ENCODE measurements at regions not wholly inside any gene's neighbourhood (a gene's known extent, or its start where the extent isn't known, plus 50 kb on each side); places are given as distances from the start of the nearest gene placed in this dataset.

DNA sequence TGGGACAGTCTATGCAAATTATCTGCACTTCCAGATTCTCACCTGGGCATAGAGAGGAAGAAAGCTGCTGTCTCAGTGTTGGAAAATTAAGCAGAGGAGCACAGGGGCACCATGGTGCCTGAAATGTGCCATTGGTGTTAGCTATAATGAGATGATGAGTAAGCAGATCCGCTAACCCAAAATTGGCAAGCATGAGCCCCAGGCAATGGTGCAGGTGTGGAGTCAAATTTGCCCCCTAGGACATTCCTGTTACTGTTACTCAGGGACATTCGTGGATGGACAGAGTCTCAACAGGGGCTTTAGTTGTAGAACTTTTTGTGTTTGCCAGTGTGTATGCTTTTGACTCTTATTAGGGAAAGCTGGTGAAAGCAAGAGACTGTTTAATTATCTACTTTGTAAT is 385.2 kb upstream of the KLF6 start:
- Histone ChIP-seq H3K4me1 (no peaks in the 10 kb centered on the region), H3K36me3 (no peaks in the 10 kb centered on the region), H3K27ac (no peak overlapping the region), H3K9me3 (no peaks in the 10 kb centered on the region), H3K4me3 (replicated peaks in 1 of 3) (no peak overlapping the region), H3K27me3 (no peaks in the 10 kb centered on the region)
- DNase-seq, result no peak
- no peak for TF ChIP-seq POLR2A (IDR thresholded peaks at IDR 0.05)
- TF ChIP-seq, protein P1, sequence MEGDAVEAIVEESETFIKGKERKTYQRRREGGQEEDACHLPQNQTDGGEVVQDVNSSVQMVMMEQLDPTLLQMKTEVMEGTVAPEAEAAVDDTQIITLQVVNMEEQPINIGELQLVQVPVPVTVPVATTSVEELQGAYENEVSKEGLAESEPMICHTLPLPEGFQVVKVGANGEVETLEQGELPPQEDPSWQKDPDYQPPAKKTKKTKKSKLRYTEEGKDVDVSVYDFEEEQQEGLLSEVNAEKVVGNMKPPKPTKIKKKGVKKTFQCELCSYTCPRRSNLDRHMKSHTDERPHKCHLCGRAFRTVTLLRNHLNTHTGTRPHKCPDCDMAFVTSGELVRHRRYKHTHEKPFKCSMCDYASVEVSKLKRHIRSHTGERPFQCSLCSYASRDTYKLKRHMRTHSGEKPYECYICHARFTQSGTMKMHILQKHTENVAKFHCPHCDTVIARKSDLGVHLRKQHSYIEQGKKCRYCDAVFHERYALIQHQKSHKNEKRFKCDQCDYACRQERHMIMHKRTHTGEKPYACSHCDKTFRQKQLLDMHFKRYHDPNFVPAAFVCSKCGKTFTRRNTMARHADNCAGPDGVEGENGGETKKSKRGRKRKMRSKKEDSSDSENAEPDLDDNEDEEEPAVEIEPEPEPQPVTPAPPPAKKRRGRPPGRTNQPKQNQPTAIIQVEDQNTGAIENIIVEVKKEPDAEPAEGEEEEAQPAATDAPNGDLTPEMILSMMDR (IDR thresholded peaks at IDR 0.05), result no peak
- intact Hi-C loops (cut with DNase I), result no loop called here
- 88 to 93% methylated on average over 1 to 2 of the region's 2 CpGs for WGBS, 2 donors

DNA sequence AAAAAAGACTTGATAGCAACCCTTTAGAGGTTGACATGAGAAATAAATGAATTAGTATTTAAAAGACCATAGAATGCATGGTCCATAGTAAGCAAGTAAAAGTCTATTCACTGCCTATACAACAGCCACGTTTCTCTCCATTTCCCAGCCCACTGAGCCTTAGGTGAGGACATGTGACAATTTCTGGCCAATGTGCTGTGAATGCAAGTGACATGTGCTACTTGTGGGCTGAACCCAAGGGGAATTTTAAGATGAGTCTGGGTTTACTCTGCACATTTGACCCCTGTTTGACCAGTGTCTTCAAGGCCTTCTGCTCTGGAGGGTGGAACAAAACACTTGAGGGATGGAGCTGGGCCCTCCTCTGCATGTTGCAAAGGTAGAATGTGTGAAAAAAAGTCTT is 384.4 kb upstream of the KLF6 start:
- WGBS, 2 donors, result 91 to 100% methylated on average over 1 of the region's 1 CpG
- no peak overlapping the region for H3K4me3 ChIP-seq (replicated peaks in 1 of 3)
- DNase-seq, result no peak
- H3K9me3 ChIP-seq, result no peaks in the 10 kb centered on the region
- TF ChIP-seq POLR2A (IDR thresholded peaks at IDR 0.05), result no peak
- TF ChIP-seq, protein P1 (IDR thresholded peaks at IDR 0.05), result no peak
- H3K27ac ChIP-seq, result no peak overlapping the region
- H3K27me3 ChIP-seq, result no peaks in the 10 kb centered on the region
- intact Hi-C loops (cut with DNase I), result no loop called here
- no peaks in the 10 kb centered on the region for H3K36me3 ChIP-seq
- H3K4me1 ChIP-seq, result no peaks in the 10 kb centered on the region

DNA sequence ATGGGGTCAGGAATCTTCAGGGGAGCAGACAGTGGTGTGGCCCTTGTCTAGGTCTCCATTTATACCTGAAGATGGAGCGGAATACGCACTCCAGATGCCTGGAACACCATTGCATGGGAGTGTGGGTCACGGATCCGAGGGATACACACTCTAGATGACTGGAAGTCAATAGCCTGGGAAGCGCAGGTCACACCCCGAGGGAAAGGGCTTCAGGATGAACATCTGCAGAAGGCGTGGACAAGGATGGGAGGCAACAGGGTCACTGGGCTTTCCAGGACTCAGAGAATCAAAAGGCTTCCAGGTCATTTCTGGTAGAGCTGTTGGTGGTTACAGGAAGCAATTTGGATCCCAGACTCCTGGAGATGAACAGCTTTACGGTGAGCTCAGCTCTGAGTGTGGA is 382.2 kb upstream of the KLF6 start:
- no peak for DNase-seq
- no peak overlapping the region for H3K27ac ChIP-seq
- 83 to 89% methylated on average over 8 of the region's 8 CpGs for WGBS, 2 donors
- H3K36me3 ChIP-seq, result no peaks in the 10 kb centered on the region
- H3K4me1 ChIP-seq, result no peaks in the 10 kb centered on the region
- no peaks in the 10 kb centered on the region for H3K9me3 ChIP-seq
- TF ChIP-seq POLR2A (IDR thresholded peaks at IDR 0.05), result no peak
- TF ChIP-seq, protein P1 (IDR thresholded peaks at IDR 0.05), result no peak
- no peaks in the 10 kb centered on the region for H3K27me3 ChIP-seq
- intact Hi-C loops (cut with DNase I), result no loop called here
- H3K4me3 ChIP-seq (replicated peaks in 1 of 3), result no peak overlapping the region

DNA sequence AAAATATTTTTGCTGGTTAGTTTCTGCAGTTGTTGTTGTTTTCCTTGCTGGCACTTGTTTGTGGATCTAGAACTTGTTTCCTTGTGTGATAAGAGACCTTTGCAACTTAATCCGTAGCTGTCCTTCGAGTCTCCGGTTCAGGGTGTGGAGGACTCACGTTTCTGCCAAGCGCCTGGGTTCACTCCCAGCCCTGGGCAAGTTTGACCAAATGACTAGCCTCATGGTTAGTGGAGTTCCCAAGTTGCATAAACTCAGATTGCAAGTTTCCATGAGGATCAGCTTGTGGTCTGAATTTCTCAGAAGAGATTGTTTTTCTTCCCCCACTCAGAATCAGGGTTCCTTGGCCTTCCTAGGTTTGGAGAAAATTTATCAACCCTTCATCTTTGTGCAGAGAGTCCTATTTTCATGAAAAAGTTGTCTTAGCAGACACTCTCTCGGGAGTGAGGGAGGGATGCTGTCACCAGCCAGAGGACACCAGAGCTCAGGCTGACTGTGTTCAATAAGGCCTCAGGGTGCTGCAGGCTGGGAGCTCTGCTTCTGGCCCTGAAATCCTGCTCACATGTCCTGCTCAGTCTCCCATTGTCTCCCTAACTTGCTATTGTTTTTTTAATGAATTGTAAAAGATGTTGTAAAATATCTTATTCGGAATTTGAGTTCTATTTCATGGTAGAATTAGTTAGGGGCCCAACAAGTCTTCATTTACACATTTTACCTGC is 377.7 kb upstream of the KLF6 start:
- Histone ChIP-seq H3K9me3 (no peaks in the 10 kb centered on the region), H3K36me3 (no peaks in the 10 kb centered on the region), H3K27ac (no peak overlapping the region), H3K27me3 (no peaks in the 10 kb centered on the region), H3K4me3 (replicated peaks in 1 of 3) (no peak overlapping the region), H3K4me1 (no peaks in the 10 kb centered on the region)
- TF ChIP-seq, protein P1 (IDR thresholded peaks at IDR 0.05), result no peak
- TF ChIP-seq POLR2A (IDR thresholded peaks at IDR 0.05), result no peak
- DNase-seq, result no peak
- WGBS, 2 donors, result 78 to 81% methylated on average over 7 of the region's 7 CpGs
- intact Hi-C loops (cut with DNase I), result no loop called here

DNA sequence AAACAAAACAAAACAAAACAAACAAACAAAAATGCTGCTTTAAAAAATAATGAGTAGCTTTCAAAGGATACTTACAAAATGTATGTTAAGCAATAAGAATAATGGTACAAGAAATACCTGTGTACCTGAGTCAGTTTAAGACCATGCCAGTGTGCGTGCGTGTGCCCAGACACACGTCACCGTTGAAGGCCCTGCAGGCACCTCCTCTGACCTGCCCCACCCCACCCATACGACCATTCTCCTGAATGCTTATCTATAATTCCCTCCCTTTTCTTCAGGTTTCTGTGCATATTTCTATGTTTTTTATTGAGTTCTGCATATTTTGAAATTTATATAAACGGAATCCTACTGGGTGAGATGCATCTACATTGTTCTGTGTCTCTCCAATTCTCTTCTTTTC is 374.2 kb upstream of the KLF6 start:
- TF ChIP-seq POLR2A (IDR thresholded peaks at IDR 0.05), result no peak
- TF ChIP-seq, protein P1 (IDR thresholded peaks at IDR 0.05), result no peak
- no peaks in the 10 kb centered on the region for H3K36me3 ChIP-seq
- no peak overlapping the region for H3K4me3 ChIP-seq (replicated peaks in 1 of 3)
- intact Hi-C loops (cut with DNase I), result no loop called here
- no peaks in the 10 kb centered on the region for H3K27me3 ChIP-seq
- no peaks in the 10 kb centered on the region for H3K9me3 ChIP-seq
- DNase-seq, result no peak
- H3K4me1 ChIP-seq, result no peaks in the 10 kb centered on the region
- WGBS, 2 donors, result 95 to 97% methylated on average over 6 of the region's 6 CpGs
- no peak overlapping the region for H3K27ac ChIP-seq

Data from thyroid gland (tissue), 4 donors.